Endometrial microvascular endothelial cells (primary cell): ENCODE measurements at regions not wholly inside any gene's neighbourhood (a gene's known extent, or its start where the extent isn't known, plus 50 kb on each side); places are given as distances from the start of the nearest gene placed in this dataset.
"Not testable (repeated sequence)": the region's sequence is repeated elsewhere in the genome, so short reads cannot be mapped to it uniquely, and the experiment has no call there.

Experiments used
- in situ Hi-C: cut with HindIII; loops from 2 replicates; pipeline ENCODE4 v1.10.0; 2017; ENCODE audit warnings: low sequenced_read_pairs, low pct_unique_long_range_greater_than_20kb; ENCODE audit errors: inconsistent ontology term

DNA sequence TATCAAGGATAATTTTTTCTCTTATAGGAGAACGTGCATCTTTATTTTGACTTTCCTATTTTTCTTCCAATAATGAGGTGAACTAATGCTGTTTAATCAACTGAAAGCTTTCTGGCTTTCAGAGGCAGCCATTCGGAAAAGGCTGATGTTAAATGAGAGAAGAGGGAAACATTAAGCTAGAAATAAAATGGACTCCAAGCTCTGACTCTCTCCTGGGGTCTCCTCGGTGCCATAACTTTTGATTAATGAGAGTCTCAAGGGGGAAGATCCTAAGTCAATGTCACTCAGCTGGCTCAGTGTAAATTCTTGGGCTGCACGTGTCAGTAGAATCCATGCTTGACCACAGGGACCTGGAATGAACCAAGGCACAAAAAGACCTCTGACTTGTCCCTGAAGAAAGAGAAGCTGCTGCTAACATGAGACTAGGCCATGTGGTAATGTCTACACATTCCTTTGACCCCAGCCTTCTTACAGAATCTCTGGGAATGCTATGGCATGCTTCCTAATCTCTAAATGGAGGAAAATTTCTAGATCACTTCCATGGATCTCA is 152.2 kb upstream of the RFC3 start:
- in situ Hi-C loops, result no loop called here

DNA sequence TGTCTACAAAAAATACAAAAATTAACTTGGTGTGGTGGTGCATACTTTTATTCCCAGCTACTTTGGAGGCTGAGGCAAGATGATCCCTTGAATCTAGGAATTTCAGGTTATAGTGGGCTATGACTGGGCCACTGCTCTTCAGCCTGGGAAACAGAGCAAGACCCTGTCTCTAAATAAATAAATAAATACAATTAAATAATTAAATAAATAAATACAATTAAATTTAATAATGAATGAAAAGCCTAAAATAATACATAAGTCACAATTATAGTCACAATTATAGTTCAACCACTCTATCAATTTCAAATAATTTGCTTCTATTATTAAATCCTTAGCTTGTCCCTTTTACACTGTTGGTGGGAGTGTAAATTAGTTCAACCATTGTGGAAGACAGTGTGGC is 146.4 kb upstream of the RFC3 start:
- in situ Hi-C loops, result no loop called here

DNA sequence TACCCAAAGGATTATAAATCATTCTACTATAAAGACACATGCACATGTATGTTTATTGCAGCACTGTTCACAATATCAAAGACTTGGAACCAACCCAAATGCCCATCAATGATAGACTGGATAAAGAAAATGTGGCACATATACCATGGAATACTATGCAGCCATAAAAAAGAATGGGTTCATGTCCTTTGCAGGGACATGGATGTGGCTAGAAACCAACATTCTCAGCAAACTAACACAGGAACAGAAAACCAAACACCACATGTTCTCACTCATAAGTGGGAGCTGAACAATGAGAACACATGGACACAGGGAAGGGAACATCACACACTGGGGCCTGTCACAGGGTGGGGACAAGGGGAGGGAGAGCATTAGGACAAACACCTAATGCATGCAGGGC is 145.9 kb upstream of the RFC3 start:
- in situ Hi-C loops, result not testable (repeated sequence)

DNA sequence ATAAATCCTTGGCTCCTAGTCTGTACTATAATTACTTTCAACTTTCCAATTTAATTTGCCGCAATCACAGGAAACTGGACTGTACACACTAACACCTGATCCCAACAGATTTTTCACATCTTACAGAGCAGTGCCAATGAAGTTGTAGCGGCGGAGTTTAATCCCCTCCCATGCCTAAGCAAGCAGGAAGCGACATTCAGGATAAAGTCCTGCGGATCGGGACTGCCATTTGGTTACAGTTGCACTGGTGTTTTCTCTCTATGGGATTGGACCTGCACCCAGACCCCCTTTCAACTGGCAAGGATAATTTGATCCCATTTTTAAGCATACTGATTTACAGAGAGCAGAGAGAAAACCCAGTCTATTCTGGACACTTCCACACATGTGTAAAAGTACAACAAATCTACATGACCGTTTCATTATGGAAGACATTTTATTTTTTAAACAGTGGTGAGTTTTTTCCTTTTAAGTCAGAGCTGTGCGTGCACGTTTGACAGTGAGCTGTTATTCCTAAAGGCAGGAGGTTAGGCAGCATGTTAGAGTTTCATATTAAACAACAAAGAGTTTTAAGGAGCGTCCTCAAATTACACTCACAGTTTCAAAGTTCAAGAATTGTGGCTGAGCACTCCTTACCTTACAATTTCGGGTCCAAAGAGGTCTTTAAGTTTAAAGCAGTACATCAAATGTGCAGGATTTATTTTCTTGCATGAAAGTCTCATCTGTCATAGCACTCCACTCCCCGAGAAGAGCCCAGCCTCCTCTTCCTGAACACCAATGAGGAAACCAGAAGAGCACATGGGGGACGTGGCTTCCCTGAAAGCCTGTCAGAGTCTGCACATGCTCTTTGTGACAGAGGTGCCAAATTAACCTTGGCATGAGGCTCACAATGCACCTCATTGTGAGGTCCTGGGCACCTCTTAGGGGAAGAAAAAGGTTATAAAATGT is 141.6 kb upstream of the RFC3 start:
- in situ Hi-C loops, result no loop called here

DNA sequence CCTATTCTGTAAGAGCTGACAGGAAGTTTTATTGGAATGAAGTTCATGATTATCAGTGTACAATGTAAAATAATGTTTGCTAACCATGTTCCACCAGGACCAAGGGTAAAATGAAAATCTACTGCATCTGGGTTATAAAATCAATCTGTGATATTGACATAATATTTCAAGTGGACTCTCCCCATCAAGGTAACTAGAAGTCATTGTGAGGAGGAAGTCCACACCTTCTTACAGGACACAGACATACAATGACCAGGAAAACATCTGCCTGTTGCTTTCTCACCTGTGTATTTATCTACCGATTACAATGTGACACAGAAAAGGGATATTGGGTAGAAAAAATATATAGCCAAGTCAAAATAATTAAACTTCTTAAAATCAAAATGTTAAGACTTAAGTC is 140.7 kb upstream of the RFC3 start:
- in situ Hi-C loops, result no loop called here

DNA sequence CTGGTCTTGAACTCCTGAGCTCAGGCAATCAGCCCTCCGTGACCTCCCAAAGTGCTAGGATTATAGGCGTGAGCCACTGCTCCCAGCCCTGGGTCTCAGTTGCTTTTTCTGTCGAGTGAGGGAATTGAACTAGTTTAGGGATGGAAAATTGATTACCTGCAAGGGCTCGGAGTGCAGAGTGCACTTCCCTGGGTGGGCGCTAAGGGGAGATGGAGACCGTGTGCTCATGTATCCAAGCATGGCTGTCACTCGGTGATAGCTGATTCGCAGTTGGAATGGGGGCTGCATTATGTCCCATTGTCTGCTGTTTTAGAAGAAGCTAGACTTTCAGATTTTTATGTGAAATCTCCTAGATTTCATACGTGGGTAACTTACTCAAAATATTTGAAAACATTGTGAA is 139.9 kb upstream of the RFC3 start:
- in situ Hi-C loops, result no loop called here

DNA sequence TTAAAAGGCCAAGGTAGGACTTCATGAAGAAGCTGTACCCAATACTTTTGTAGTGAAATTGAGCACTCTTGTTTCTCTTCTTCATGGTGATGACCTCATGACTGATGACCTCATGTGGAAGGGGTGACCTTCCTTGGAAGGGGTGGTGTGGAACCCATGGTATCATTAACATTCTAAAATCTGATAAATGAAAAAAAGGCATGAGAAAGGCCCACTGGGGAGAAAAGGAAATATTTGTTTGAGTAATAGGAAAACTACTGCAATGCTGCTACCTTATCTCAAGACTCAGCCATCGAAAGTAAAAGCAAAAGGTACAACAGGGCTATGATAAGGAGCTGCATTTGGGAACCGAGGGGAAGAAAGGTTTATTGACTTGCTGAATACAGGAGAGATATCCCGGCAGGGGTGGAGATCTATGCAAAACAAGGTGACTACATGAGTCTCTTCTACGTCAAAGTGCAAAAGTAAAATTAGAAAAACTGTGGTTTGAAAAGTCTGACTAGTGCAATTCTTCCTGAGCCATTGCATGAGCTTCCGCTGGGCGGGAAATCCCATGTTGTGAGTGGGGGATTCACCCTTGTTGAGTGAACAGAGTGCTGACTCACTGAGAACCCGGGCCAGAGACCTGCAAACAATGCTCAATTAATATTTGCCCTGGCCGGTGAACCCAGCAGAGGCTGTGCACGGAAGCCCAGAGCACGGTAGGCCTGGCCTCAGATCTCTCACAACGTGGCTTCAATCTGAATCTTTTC is 138.9 kb upstream of the RFC3 start:
- in situ Hi-C loops, result no loop called here

DNA sequence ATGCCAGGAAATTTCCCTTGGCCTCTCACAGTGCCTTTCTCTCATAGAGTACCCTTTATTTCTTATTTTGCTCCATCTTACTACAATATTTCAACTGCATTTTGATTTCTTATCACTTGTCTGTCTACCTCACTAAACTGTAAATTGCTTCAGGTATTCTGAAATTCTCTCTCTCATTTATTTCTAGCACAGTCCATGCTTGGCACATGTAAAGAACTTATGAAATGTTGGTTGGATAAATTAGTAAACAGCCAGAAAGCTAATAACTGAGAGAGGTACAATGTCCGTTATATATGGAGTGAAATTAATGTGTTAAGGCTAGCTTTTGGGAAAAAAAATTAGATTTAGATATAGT is 138.3 kb upstream of the RFC3 start:
- in situ Hi-C loops, result no loop called here

DNA sequence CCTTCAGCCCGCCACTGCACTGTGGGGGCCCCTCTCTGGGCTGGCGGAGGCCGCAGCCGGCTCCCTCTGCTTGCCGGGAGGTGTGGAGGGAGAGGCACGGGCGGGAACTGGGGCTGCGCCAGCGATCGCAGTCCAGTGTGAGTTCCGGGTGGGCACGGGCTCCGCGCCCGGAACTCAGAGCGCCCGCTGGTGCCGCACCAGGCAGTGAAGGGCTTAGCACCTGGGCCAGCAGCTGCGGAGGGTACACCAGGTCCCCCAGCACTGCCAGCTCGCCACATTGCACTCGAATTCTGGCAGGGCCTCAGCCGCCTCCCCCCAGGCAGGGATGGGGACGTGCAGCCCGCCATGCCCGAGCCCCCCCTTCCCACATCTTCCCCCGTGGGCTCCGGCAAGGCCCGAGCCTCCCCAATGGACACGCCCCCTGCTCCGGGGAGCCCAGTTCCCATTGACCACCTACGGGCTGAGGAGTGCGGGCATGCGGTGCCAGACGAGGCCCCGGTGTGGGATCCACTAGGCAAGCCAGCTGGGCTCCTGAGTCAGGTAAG is 135.9 kb upstream of the RFC3 start:
- in situ Hi-C loops, result no loop called here

DNA sequence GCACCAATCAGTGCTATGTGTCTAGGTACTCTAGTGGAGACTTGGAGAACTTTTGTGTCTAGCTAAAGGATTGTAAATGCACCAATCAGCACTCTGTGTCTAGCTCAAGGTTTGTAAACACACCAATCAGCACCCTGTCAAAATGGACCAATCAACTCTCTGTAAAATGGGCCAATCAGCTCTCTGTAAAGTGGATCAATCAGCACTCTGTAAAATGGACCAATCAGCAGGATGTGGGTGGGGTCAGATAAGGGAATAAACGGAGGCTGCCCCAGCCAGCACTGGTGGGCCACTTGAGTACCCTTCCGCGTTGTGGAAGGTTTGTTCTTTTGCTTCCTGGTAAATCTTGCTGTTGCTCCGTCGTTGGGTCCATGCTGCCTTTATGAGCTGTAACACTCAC is 135.3 kb upstream of the RFC3 start:
- in situ Hi-C loops, result not testable (repeated sequence)

DNA sequence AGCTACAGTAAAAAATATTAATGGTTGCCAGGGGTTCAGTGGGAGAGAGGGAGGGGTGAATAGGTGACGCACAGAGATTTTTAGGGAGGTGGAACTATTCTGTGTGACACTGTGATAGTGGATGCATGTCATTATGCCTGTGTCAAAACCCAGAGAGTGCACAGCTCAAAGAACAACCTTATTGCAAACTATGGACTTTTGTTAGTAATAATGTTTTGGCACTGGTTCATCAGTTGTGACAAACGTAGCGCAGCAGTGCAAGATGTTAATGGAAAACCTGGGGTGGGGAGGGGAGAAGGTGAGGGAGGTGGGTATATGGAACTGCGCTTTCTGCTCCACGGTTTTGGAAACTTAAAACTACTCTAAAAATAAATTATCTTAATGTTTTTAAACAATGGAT is 134.6 kb upstream of the RFC3 start:
- in situ Hi-C loops, result no loop called here

DNA sequence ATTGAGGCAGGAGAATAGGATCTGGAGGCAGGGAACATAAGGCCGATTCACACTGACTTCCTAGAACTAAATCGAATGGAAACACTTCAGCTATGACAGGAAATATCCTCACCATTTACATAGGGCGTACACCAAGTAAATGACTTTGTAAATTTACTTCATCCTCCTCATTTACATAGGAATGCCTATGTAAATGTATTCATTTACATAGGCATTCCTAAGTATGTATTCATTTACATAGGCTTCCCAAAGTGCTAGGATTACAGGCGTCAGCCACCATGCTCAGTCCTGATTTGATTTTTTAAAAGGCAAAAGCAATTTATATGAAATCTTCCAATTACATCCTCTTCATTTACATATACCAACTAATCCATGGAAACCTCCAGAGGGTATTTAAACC is 133.1 kb upstream of the RFC3 start:
- in situ Hi-C loops, result no loop called here

DNA sequence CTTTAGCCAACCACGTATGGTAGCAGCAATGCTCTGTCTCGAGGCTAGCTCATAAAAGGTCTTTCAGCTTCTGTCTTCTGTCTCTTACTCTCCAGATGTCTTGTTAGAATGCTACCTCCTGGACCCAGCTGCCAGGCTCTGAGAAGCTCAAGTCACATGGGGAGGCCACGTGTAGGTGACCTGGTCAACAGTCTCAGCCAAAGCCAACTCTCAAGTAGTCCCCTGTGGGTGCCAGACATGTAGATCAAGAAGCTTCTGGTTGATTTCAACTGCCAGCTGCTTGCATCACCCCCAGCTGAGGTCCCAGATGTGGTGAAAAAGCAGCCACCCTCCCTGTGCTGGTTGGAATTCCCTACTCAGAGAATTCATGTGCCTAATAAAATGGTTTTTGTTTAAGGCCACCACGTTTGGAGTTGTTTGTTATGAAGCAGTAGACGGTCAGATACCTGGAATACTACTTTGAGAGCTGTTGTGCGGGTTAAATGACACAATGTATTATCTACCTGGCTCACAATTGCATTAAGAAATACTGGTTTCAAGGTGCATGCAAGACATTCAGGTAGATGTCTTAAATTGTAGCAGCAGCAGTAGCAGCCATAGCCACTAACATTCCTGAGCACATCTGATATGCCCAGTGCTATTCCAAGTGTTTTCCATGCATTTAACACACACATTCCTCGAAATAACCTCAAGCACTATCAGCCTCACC is 131.0 kb upstream of the RFC3 start:
- in situ Hi-C loops, result no loop called here

DNA sequence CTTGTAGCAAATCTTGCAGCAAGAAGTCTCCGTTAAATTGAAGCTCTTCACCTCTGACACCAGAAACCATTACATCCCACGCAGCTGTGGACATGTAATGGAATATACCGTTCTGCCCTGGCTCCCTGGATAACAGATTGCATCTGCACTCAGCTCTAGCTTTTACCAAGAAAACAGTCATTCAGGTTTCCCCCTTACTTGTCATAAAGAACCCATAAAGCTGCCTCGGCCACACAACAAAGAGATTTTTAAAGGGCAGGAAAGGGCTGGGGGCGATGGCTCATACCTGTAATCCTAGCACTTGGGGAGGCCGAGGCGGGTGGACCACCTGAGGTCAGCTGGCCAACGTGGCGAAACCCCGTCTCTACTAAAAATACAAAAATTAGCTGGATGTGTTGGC is 127.6 kb upstream of the RFC3 start:
- in situ Hi-C loops, result no loop called here

DNA sequence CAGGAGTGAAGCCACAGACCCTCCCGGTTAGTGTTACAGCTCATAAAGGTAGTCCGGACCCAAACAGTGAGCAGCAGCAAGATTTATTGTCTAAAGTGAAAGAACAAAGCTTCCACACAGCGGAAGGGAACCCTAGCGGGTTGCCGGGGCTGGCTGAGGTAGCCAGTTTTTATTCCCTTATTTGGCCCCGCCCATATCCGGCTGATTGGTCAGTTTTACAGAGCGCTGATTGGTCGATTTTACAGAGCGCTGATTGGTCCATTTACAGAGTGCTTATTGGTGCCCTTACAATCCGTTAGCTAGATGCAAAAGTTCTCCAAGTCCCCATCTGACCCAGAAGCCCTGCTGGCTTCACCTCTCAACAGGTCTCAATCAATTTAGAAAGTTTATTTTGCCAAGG is 126.0 kb upstream of the RFC3 start:
- in situ Hi-C loops, result no loop called here

DNA sequence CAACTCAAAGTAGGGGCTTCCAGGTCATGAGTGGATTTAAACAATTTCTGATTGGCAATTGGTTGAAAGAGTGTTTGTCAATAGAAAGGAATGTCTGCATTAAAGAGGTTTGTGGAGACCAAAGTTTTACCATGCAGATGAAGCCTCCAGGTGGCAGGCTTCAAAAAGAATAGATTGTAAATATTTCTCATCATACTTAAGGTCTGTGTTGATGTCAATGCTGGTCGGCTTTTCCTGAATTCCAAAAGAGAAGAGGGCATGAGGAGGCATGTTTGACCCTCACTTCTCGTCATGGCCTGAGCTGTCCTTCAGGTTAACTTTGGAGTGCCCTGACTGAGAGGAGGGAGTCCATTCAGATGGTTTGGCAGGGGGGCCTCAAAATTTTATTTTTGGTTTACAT is 125.4 kb upstream of the RFC3 start:
- in situ Hi-C loops, result no loop called here

DNA sequence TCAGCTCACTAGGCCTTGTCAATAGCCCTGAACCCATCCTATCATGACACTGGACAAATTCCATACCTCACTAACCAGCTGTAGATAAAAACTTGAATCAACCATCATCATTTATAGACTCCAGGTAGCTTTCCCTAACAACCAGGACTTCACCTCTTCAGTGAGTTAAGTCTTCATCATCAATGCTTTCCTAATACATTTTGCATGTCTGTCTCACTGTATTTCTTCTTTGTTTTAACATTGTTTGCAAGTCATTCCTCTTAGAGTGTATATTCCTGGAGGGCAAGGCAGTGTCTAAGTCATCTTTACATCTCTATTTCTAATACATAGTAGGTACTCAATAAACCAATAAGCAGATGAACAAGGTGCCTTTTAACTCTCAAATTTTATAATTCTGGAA is 123.4 kb upstream of the RFC3 start:
- in situ Hi-C loops, result no loop called here

DNA sequence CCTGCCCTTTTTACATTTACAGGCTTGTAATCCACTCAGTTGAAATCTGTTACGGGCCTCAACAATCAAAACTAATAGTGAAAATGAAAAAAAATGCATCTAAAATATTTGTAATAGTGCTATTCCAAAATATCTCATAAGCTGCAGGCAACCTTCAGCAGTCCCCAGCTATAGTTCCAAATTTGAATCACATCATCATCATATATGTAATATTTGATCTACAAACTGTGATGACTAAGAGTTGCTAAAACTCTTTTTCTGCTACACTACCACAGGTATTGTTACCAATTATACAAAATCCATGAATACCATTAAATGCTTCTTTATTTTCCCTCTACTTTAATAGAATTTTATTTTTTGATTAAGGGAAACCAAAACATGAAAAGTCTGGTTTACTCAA is 121.4 kb upstream of the RFC3 start:
- in situ Hi-C loops, result no loop called here

DNA sequence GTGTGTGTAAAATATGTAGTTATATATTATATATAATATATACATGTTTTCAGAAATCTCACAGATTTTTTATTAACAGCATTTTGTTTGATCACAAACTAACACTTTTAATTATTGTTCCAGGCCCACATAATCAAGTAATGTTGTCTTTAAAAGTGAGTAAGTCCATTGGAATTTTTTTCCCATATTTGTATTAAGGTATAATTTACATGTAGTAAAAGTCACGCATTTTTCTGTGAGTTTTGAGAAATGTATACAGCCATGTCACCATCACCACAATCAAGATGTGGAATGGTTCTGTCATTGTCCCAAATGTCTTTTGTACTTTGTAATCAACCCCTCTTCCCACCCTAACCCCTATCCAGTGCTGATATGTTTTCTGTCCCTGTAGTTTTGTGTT is 120.0 kb upstream of the RFC3 start:
- in situ Hi-C loops, result no loop called here
